Cardiac muscle cell (in vitro differentiated cells and primary cell): ENCODE measurements at regions not wholly inside any gene's neighbourhood (a gene's known extent, or its start where the extent isn't known, plus 50 kb on each side); places are given as distances from the start of the nearest gene placed in this dataset.
A peak's percentile ranks its signal among the peaks of the same experiment; 100 is the strongest.

Experiments used
- DNase-seq, 2 donors: peaks; one replicate each; pipeline versions ENCODE4 v3.0.0 to v3.0.0-alpha.2; 2010 to 2017; ENCODE audit warnings: low read depth in 1 of 2, low spot score in 1 of 2
- H3K27ac ChIP-seq: fragments of 200-600 bp; sonication (generic); 2 replicates; pipeline ENCODE4 v1.5.1; 2016
- H3K27me3 ChIP-seq: fragments of 200-600 bp; sonication (generic); 2 replicates; pipeline ENCODE4 v1.6.0; 2016; ENCODE audit warnings: control low read depth
- H3K36me3 ChIP-seq: fragments of 200-600 bp; sonication (generic); 2 replicates; pipeline ENCODE4 v1.5.1; 2016; ENCODE audit warnings: control low read depth
- H3K4me1 ChIP-seq: fragments of 200-600 bp; sonication (generic); 2 replicates; pipeline ENCODE4 v1.8.1; 2017; ENCODE audit warnings: low read depth, mild to moderate bottlenecking, mixed run types
- H3K4me3 ChIP-seq: fragments of 200-600 bp; sonication (generic); 2 replicates; pipeline ENCODE4 v1.5.1; 2016; ENCODE audit warnings: mild to moderate bottlenecking
- H3K9me3 ChIP-seq: fragments of 200-600 bp; sonication (generic); 2 replicates; pipeline ENCODE4 v1.5.1; 2017; ENCODE audit warnings: low read depth, mild to moderate bottlenecking, control low read depth
- TF ChIP-seq, protein P1 (sequence below): IDR thresholded peaks from 2 replicates; pipeline ENCODE4 v1.5.1; 2012; ENCODE audit warnings: low read depth, mild to moderate bottlenecking, low read length

DNA sequence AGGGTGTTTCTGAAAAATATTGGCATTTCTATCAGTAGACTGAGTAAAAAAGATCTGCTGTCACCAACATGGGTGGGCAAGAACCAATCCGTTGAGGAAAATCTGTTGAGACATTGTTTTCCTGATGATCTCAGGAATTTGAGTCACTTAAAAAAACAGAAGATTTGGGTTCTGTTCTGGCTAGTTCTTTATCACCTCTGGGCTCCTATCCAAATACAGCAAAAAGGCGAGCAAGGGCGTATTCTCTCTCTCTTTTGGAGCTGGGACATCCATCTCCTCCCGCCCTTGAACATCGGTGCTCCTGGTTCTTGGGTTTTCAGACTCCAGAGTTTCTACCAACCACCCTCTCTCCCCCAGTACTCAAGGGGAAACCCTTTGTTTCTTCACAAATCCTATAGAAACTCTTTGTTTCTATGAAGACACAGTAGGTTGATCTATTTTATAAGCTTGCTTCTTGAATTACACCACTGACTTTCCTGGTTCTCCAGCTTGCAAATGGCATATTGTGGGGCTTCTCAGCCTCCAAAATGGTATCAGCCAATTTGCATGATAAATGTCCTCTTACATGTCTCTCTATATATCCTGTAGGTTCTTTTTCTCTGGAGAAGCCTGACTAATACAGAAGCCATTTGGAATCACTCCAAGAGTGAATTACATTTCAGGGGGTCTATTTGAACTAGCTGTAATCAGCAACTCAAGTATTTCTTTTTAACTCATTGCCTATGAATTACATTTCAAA, 263.9 kb upstream of the TMTC1 start:
- H3K27ac ChIP-seq = no peak overlapping the region
- H3K36me3 ChIP-seq = no peaks in the 10 kb centered on the region
- no peak overlapping the region for H3K4me3 ChIP-seq
- peaks cover 6% of the 10 kb centered on the region for H3K4me1 ChIP-seq
- peak; percentile 13 to 65 for DNase-seq
- H3K27me3 ChIP-seq = no peaks in the 10 kb centered on the region
- TF ChIP-seq, protein P1, sequence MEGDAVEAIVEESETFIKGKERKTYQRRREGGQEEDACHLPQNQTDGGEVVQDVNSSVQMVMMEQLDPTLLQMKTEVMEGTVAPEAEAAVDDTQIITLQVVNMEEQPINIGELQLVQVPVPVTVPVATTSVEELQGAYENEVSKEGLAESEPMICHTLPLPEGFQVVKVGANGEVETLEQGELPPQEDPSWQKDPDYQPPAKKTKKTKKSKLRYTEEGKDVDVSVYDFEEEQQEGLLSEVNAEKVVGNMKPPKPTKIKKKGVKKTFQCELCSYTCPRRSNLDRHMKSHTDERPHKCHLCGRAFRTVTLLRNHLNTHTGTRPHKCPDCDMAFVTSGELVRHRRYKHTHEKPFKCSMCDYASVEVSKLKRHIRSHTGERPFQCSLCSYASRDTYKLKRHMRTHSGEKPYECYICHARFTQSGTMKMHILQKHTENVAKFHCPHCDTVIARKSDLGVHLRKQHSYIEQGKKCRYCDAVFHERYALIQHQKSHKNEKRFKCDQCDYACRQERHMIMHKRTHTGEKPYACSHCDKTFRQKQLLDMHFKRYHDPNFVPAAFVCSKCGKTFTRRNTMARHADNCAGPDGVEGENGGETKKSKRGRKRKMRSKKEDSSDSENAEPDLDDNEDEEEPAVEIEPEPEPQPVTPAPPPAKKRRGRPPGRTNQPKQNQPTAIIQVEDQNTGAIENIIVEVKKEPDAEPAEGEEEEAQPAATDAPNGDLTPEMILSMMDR = no peak
- no peaks in the 10 kb centered on the region for H3K9me3 ChIP-seq

DNA sequence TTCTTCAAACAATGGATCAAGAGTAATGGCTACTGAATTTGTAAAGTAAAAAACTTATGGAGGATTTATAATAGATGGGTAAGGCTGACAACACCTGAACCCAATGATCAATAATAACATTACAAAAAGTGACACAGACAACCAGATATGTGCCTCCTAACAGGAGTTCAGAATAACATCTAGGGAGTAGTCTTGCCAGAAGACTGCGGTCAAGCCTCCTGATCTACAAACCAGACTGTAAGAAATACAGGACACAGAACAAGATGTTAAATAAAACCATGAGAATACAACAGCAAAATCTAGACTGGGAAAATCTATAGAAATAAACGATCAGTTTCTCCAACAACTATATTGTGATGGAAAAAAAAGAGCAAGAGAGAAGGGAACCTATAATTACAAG, 262.6 kb upstream of the TMTC1 start:
- Histone ChIP-seq H3K36me3 (no peaks in the 10 kb centered on the region), H3K27me3 (no peaks in the 10 kb centered on the region), H3K27ac (no peak overlapping the region), H3K9me3 (no peaks in the 10 kb centered on the region), H3K4me1 (peaks cover 6% of the 10 kb centered on the region), H3K4me3 (no peak overlapping the region)
- DNase-seq = no peak
- TF ChIP-seq, protein P1 = no peak

DNA sequence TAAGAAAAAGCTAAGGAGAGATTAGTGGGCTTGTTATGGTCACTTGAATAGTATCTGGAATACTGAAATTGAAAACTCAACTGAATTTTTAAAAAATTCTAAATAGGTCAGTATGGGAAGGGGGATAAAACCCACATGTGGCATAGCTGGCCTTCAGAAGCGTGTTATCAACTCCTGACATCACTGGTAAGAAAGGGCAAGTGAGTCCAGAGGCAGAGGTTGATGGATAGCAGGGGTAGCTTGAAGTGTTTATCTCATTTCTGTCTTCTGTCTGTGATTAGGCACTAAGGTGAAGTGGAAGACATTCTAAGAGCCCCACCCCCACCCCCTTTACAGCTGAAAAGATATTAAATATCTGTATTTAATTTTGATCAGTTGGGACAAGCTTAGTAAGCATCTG, 261.4 kb upstream of the TMTC1 start:
- no peak for DNase-seq
- TF ChIP-seq, protein P1 = no peak
- H3K27me3 ChIP-seq = no peaks in the 10 kb centered on the region
- no peaks in the 10 kb centered on the region for H3K9me3 ChIP-seq
- H3K27ac ChIP-seq = no peak overlapping the region
- H3K4me1 ChIP-seq = peaks cover 6% of the 10 kb centered on the region
- no peak overlapping the region for H3K4me3 ChIP-seq
- no peaks in the 10 kb centered on the region for H3K36me3 ChIP-seq

DNA sequence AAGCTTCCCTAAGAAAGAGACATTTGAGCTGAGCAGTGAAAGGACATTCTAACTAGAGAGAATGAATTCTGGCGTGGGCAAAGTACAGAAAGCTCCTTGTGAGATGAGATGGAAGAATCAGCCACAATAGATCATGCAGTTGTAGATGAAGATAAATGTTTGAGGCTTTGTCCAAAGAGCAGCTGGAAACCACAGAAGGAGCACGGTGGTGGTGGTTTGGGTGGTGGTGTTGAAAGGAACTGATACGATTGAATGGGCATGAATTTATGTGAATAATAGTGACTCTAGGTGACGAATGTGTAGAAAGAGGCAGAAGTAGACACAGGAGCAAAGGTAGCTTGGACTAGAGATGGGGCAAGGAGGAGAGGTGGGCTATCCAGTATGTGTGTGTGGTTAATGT, 260.5 kb upstream of the TMTC1 start:
- no peaks in the 10 kb centered on the region for H3K27me3 ChIP-seq
- no peaks in the 10 kb centered on the region for H3K9me3 ChIP-seq
- H3K4me1 ChIP-seq = peaks cover 6% of the 10 kb centered on the region
- TF ChIP-seq, protein P1 = no peak
- no peaks in the 10 kb centered on the region for H3K36me3 ChIP-seq
- no peak overlapping the region for H3K4me3 ChIP-seq
- DNase-seq = no peak
- H3K27ac ChIP-seq = no peak overlapping the region

DNA sequence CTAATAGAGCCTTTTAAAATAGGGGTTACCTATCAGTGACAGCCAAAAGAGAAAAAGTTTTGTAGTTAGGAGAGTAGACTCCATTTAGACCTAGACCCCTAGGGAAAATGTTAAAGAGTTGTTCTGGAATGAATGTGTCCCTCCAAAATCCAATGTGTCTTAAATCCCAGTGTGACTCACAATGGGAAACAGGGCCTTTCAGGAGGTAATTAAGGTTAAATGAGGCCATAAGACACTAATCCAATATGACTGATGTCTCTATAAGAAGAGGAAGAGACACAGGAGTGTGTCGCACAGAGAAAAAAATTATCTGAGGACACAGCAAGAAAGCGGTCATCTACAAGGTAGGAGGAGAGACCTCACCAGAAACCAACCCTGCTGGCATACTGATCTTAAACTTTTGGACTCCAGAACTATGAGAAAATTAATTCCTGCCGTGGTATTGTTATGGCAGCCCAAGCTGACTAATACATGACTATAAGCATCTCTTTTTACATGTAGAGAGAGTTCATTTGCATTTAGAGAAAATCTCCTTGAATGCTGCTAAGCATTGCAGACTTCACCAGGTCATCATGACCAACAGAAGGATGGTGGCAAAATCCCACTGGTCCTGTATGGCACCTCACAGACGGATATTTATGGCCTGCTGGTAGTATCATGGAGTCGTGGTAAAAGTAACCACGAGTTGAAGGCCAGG, 259.6 kb upstream of the TMTC1 start:
- Histone ChIP-seq H3K27ac (no peak overlapping the region), H3K4me3 (no peak overlapping the region), H3K9me3 (no peaks in the 10 kb centered on the region), H3K27me3 (no peaks in the 10 kb centered on the region), H3K4me1 (peaks cover 6% of the 10 kb centered on the region), H3K36me3 (no peaks in the 10 kb centered on the region)
- no peak for DNase-seq
- TF ChIP-seq, protein P1 = no peak
